GM10266 (cell line): ENCODE measurements at regions not wholly inside any gene's neighbourhood (a gene's known extent, or its start where the extent isn't known, plus 50 kb on each side); places are given as distances from the start of the nearest gene placed in this dataset.

Source experiments
- DNase-seq: peaks from one replicate; pipeline ENCODE4 v3.0.0; 2012; ENCODE audit errors: extremely low spot score
- CTCF ChIP-seq: IDR thresholded peaks from 2 replicates; pipeline ENCODE4 v1.5.1; 2012; ENCODE audit warnings: mild to moderate bottlenecking, low read depth; ENCODE audit not compliant: control insufficient read depth, insufficient read depth; ENCODE audit errors: missing control alignments

- no peak for TF ChIP-seq CTCF
- no peak for DNase-seq
Observed at GRCh38 chr11:21866781-21867180, 326.1 kb upstream of the ANO5 start.

- no peak for TF ChIP-seq CTCF
- DNase-seq = no peak
Observed at GRCh38 chr11:21877151-21877550, 315.7 kb upstream of the ANO5 start.

GRCh38 chr11:21883354-21883753, 309.5 kb upstream of the ANO5 start:
- no peak for TF ChIP-seq CTCF
- DNase-seq = no peak

GRCh38 chr11:21888814-21889213, 304.1 kb upstream of the ANO5 start:
- DNase-seq = no peak
- no peak for TF ChIP-seq CTCF

GRCh38 chr11:21892736-21893564, 299.9 kb upstream of the ANO5 start:
- TF ChIP-seq CTCF = no peak
- DNase-seq = no peak

- TF ChIP-seq CTCF = no peak
- DNase-seq = no peak
Observed at GRCh38 chr11:21893565-21893867, 299.4 kb upstream of the ANO5 start.

- DNase-seq = no peak
- no peak for TF ChIP-seq CTCF
Observed at GRCh38 chr11:21894492-21894891, 298.4 kb upstream of the ANO5 start.
